GM18519 (cell line): ENCODE measurements at regions not wholly inside any gene's neighbourhood (a gene's known extent, or its start where the extent isn't known, plus 50 kb on each side); places are given as distances from the start of the nearest gene placed in this dataset.
"Not testable (repeated sequence)": the region's sequence is repeated elsewhere in the genome, so short reads cannot be mapped to it uniquely, and the experiment has no call there.

Source experiments
- ATAC-seq: cut with Tn5 transposase; IDR thresholded peaks from one replicate; pipeline ENCODE4 v1.9.1; 2021; ENCODE audit warnings: mild to moderate bottlenecking, moderate library complexity; ENCODE audit not compliant: unreplicated experiment, low FRiP score

- no peak for ATAC-seq
Observed at GRCh38 chr16:14384745-14385144, 245.3 kb downstream of the PARN start.

GRCh38 chr16:14383844-14384243 is 246.2 kb downstream of the PARN start:
- ATAC-seq, result not testable (repeated sequence)

GRCh38 chr16:14378689-14379467 is 251.2 kb downstream of the PARN start:
- no peak for ATAC-seq

GRCh38 chr16:14378131-14378551 is 251.9 kb downstream of the PARN start:
- no peak for ATAC-seq

- no peak for ATAC-seq
Observed at GRCh38 chr16:14377326-14377725, 252.7 kb downstream of the PARN start.

GRCh38 chr16:14375132-14375491 is 254.9 kb downstream of the PARN start:
- no peak for ATAC-seq

GRCh38 chr16:14374451-14375131 is 255.5 kb downstream of the PARN start:
- no peak for ATAC-seq

- no peak for ATAC-seq
Observed at GRCh38 chr16:14373896-14374295, 256.2 kb downstream of the PARN start.

GRCh38 chr16:14373406-14373805 is 256.7 kb downstream of the PARN start:
- no peak for ATAC-seq

- ATAC-seq, result no peak
Observed at GRCh38 chr16:14372471-14372870, 257.6 kb downstream of the PARN start.

- no peak for ATAC-seq
Observed at GRCh38 chr16:14371778-14372431, 258.2 kb downstream of the PARN start.

- ATAC-seq, result no peak
Observed at GRCh38 chr16:14370736-14371234, 259.3 kb downstream of the PARN start.

- ATAC-seq, result no peak
Observed at GRCh38 chr16:14369734-14370598, 260.1 kb downstream of the PARN start.

- no peak for ATAC-seq
Observed at GRCh38 chr16:14368399-14368798, 261.7 kb downstream of the PARN start.

GRCh38 chr16:14366974-14367707 is 262.9 kb downstream of the PARN start:
- ATAC-seq, result no peak

GRCh38 chr16:14366447-14366846 is 263.6 kb downstream of the PARN start:
- ATAC-seq, result no peak

GRCh38 chr16:14365200-14365851 is 264.7 kb downstream of the PARN start:
- ATAC-seq, result no peak

- ATAC-seq, result no peak
Observed at GRCh38 chr16:14364386-14365199, 265.5 kb downstream of the PARN start.

- ATAC-seq, result no peak
Observed at GRCh38 chr16:14364112-14364385, 266.0 kb downstream of the PARN start.
